KMS-11 (cell line): ENCODE measurements at regions not wholly inside any gene's neighbourhood (a gene's known extent, or its start where the extent isn't known, plus 50 kb on each side); places are given as distances from the start of the nearest gene placed in this dataset.

ENCODE experiments used
- H2AFZ ChIP-seq: fragments of 200-600 bp; sonication (generic); 2 replicates; pipeline ENCODE4 v1.6.1; 2016; ENCODE audit warnings: antibody characterized with exemption, mixed run types, low read depth
- H3K27ac ChIP-seq: fragments of 200-600 bp; sonication (generic); 2 replicates; pipeline ENCODE4 v1.6.1; 2016; ENCODE audit warnings: mild to moderate bottlenecking, mixed run types
- H3K27me3 ChIP-seq: fragments of 200-600 bp; sonication (generic); 2 replicates; pipeline ENCODE4 v1.6.1; 2017; ENCODE audit warnings: mild to moderate bottlenecking, low read depth, mixed run types, moderate library complexity; ENCODE audit not compliant: insufficient read depth
- H3K36me3 ChIP-seq: fragments of 200-600 bp; sonication (generic); 2 replicates; pipeline ENCODE4 v1.6.1; 2017; ENCODE audit warnings: mild to moderate bottlenecking, mixed run types; ENCODE audit not compliant: insufficient read depth
- H3K4me1 ChIP-seq: fragments of 200-600 bp; sonication (generic); 2 replicates; pipeline ENCODE4 v1.6.1; 2016; ENCODE audit warnings: mild to moderate bottlenecking, low read depth, mixed run types; ENCODE audit not compliant: poor library complexity, severe bottlenecking
- H3K4me2 ChIP-seq: fragments of 200-600 bp; sonication (generic); 2 replicates; pipeline ENCODE4 v1.7.0; 2016; ENCODE audit warnings: mild to moderate bottlenecking, mixed run types
- H3K4me3 ChIP-seq: fragments of 200-600 bp; sonication (generic); IDR thresholded peaks from 2 replicates; pipeline ENCODE4 v1.6.1; 2017; ENCODE audit warnings: low read depth, low read length, mixed read lengths; ENCODE audit not compliant: insufficient read depth
- H3K79me2 ChIP-seq: fragments of 200-600 bp; sonication (generic); 2 replicates; pipeline ENCODE4 v1.6.1; 2016; ENCODE audit warnings: low read depth, mixed run types; ENCODE audit not compliant: insufficient read depth
- H3K9ac ChIP-seq: fragments of 200-600 bp; sonication (generic); 2 replicates; pipeline ENCODE4 v1.6.1; 2016; ENCODE audit warnings: mild to moderate bottlenecking, mixed run types
- H4K20me1 ChIP-seq: fragments of 200-600 bp; sonication (generic); 2 replicates; pipeline ENCODE4 v1.6.1; 2016; ENCODE audit warnings: mild to moderate bottlenecking, mixed run types; ENCODE audit not compliant: insufficient read depth
- TF ChIP-seq, protein P1 (sequence below): fragments of 200-600 bp; sonication (generic); conservative IDR thresholded peaks from 2 replicates; pipeline ENCODE4 v1.6.1; 2017; ENCODE audit warnings: low read depth, mild to moderate bottlenecking, antibody characterized with exemption, low read length, moderate library complexity, mixed read lengths

DNA sequence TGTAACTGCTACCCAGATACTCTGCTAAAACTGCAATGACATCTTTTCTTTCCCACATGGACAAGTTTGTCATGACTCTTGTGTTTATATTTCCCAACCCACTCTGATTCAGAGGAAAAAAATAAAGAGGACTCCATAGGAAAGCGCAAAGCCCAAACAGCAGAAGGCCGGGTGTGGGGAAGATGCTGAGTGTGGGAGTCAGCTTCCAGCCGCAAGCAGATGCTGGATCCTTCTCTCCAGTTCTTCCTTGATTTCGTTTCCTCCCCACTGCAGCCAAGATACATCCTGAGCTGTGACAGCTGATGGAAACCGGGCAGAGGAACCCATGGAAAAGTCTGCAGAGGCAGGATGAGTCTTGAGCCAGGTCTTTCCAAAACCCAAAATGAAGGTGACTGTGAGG lies 498.2 kb downstream of the PLPP3 start:
- no peak overlapping the region for H3K27ac ChIP-seq
- H3K79me2 ChIP-seq, result no peaks in the 10 kb centered on the region
- TF ChIP-seq, protein P1, sequence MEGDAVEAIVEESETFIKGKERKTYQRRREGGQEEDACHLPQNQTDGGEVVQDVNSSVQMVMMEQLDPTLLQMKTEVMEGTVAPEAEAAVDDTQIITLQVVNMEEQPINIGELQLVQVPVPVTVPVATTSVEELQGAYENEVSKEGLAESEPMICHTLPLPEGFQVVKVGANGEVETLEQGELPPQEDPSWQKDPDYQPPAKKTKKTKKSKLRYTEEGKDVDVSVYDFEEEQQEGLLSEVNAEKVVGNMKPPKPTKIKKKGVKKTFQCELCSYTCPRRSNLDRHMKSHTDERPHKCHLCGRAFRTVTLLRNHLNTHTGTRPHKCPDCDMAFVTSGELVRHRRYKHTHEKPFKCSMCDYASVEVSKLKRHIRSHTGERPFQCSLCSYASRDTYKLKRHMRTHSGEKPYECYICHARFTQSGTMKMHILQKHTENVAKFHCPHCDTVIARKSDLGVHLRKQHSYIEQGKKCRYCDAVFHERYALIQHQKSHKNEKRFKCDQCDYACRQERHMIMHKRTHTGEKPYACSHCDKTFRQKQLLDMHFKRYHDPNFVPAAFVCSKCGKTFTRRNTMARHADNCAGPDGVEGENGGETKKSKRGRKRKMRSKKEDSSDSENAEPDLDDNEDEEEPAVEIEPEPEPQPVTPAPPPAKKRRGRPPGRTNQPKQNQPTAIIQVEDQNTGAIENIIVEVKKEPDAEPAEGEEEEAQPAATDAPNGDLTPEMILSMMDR, result no peak
- H3K4me2 ChIP-seq, result no peak overlapping the region
- H3K36me3 ChIP-seq, result no peaks in the 10 kb centered on the region
- no peaks in the 10 kb centered on the region for H3K27me3 ChIP-seq
- no peaks in the 10 kb centered on the region for H3K4me1 ChIP-seq
- H3K4me3 ChIP-seq, result no peak overlapping the region
- no peaks in the 10 kb centered on the region for H4K20me1 ChIP-seq
- no peak overlapping the region for H2AFZ ChIP-seq
- H3K9ac ChIP-seq, result no peak overlapping the region

DNA sequence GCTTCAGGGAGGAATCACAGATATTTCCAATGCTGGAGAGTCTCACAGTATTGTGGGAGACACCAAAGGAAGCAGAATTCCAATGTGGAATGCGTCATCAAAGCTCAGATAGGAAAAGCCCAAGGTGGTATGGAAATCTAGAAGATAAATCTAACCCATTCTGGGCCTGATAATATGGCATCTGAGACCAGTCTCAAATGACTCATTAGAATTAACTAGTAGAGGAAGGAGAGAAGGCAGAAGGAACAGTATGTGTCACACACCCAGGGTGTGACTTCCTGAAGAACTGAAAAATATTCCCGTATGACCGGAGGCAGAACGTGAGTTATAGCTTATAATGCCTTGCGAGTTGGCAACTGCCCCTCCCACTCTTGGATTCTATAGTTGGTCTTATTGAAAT lies 499.2 kb downstream of the PLPP3 start:
- Histone ChIP-seq H3K79me2 (no peaks in the 10 kb centered on the region), H3K36me3 (no peaks in the 10 kb centered on the region), H3K4me2 (no peak overlapping the region), H2AFZ (no peak overlapping the region), H4K20me1 (no peaks in the 10 kb centered on the region), H3K27me3 (no peaks in the 10 kb centered on the region), H3K4me1 (no peaks in the 10 kb centered on the region), H3K4me3 (no peak overlapping the region), H3K9ac (no peak overlapping the region), H3K27ac (no peak overlapping the region)
- TF ChIP-seq, protein P1, result no peak

DNA sequence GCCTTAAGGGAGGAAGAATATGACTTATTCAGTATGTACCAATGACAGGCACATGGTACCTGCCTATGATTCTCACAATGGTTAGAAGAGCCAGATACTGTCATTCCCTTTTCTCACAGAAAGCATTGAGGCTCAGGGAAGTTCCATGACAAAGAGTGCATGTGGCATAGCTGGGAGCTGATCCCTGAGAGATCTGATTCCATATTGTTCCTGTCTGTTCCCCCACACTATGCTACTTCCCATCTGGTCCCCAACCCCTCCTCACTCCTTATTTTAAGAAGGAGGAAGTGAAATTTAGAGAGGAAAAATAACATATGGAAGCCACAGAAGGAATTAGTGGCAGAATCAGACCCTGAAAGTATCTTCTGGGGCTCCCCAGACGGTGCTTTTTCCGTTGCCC lies 500.0 kb downstream of the PLPP3 start:
- Histone ChIP-seq H3K27ac (no peak overlapping the region), H3K4me2 (no peak overlapping the region), H4K20me1 (no peaks in the 10 kb centered on the region), H3K27me3 (no peaks in the 10 kb centered on the region), H3K4me1 (no peaks in the 10 kb centered on the region), H3K36me3 (no peaks in the 10 kb centered on the region), H2AFZ (no peak overlapping the region), H3K9ac (no peak overlapping the region), H3K4me3 (no peak overlapping the region), H3K79me2 (no peaks in the 10 kb centered on the region)
- TF ChIP-seq, protein P1, result no peak

DNA sequence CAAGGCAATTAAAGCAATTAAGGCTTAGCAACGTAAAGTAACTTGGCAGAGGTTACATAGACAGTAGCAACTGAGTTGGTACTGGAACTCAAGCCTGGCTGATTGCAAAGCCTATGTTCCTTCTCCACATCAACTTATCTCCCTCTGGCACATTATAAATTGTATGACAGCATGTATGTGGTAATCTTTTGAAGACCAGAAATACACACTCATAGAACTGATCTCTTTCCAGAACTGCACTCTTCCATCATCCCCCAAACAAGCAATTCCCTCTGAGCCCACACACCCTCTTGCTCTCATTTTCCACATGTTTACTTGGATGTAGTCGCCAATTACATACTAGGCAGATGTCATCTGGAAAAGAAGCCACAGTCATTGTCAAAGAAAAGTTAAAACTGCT lies 502.2 kb downstream of the PLPP3 start:
- H2AFZ ChIP-seq, result no peak overlapping the region
- H3K9ac ChIP-seq, result no peak overlapping the region
- H3K4me1 ChIP-seq, result no peaks in the 10 kb centered on the region
- H4K20me1 ChIP-seq, result no peaks in the 10 kb centered on the region
- H3K27me3 ChIP-seq, result no peaks in the 10 kb centered on the region
- TF ChIP-seq, protein P1, result no peak
- H3K27ac ChIP-seq, result no peak overlapping the region
- no peak overlapping the region for H3K4me3 ChIP-seq
- no peaks in the 10 kb centered on the region for H3K36me3 ChIP-seq
- H3K79me2 ChIP-seq, result no peaks in the 10 kb centered on the region
- no peak overlapping the region for H3K4me2 ChIP-seq
